ENCODE measurements at regions not wholly inside any gene's neighbourhood (a gene's known extent, or its start where the extent isn't known, plus 50 kb on each side); places are given as distances from the start of the nearest gene placed in this dataset.

GRCh38 chr16:62661435-62661834 lies 625.2 kb upstream of the CDH8 start:
- TF ChIP-seq CTCF (IDR thresholded peaks at IDR 0.05), result no peak
- no peak for TF ChIP-seq POLR2AphosphoS5 (IDR thresholded peaks at IDR 0.05)
- no peak for TF ChIP-seq POLR2A (IDR thresholded peaks at IDR 0.05)

Measured in prostate gland (tissue), 2 donors.